GOT3 (cell line): ENCODE measurements at regions not wholly inside any gene's neighbourhood (a gene's known extent, or its start where the extent isn't known, plus 50 kb on each side); places are given as distances from the start of the nearest gene placed in this dataset.

ENCODE experiments used
- DNase-seq: peaks from one replicate; lab custom pipeline; 2025; ENCODE audit warnings: mixed read lengths; lab: John Stamatoyannopoulos, UW

DNA sequence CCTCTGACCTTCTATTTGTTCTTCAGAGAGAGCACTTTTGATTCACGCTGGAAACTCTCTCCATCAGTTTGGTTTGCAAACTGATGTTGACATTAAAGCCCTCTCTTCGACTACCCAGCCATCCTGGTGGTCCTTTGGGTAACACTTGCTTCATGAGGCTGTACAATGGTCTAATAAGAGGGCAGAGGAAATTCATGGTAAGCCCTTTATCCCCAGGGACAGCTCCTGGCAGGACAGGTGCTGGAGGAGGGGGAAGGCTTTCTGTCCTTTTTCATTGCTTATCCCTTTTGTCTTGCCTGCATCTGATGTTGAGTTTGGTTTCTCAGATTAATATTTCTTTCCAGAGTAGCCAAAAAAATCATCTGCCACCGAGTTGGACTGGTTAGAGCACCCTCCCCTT lies 52.1 kb upstream of the CD93 start:
- DNase-seq, result no peak

DNA sequence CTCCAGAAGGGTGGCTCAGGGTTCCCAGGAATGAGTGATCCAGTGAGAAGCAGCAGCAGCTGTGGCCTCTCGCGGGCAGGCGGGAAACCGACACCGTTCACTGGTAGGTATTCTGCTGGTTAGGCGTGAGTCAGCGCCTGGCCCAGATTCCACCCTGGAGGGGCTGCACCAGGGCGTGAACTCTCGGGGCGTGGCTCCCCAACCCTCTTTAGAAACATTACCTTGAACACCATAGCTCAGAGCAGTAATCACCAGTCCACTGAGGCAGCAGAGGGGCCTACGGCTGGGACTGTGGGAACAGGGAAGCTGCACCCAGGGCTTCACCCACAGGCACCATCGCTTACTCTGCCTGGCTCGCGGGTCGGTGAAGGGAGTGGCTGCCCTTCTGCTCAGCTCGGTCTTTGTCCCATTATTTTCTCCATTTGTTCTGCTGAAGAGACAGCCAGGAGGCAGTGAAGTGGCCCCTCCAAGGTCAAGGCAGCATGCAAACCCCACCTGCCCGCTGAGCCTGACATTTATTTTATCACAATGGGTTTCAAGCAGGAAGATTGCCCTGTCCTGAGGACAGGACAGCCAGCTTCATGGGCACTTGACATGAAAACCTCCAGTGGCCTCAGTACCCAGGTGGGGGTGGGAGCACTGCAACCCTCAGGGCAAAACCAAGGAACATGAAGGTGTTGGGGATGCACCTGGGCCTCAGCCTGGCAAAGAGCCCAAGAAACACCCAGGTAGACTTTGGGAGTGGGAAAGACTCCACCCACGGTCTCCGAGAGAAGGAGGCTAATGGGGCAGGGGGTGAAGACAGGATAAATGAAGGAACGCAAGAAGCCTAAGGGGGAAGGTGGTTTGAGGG lies 51.0 kb upstream of the CD93 start:
- DNase-seq, result no peak

DNA sequence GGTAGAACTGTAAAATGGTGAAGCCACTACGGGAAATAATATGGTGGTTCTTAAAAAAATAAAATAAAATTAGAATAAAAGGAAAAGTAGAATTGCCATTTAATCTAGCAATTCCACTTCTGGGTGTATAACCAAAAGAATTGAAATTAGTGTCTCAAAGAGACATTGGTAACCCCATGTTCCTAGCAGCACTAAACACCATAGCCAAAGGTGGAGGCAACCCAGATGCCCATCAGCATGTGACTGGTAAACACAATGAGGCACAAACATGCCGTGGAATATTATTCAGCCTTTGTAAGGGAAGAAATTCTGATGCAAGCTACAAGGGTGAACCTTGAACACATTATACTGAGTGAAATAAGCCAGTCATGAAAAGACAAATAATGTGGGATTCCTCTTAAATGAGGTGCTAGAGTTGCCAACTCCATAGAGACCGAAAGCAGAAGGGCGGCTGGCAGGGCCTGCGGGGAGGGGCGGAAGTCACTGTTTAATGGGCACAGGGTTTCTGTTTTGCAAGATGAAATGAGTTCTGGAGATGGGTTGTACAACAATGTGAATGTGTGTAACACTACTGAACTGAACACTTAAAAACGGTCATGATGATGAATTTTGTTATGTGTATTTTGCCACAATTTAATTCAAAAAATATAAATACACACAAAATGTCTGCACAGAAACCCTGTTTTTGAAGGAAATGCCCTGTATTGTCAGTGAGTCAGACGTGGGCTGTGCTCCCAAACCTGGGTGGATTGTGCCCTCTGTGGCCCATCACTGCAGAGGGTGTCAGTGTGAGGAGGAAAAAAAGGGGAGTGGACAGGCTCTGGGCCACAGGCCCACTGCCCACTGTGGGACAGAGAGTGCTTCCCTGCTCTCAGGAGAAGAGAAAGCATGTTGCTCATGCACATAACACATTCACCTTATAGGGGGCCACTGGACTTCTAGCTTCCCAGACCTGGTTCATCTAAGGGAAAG lies 49.6 kb upstream of the CD93 start:
- no peak for DNase-seq
